SK-N-SH treated with all-trans-retinoic acid at 6 μM for 48 hours (cell line): ENCODE measurements at regions not wholly inside any gene's neighbourhood (a gene's known extent, or its start where the extent isn't known, plus 50 kb on each side); places are given as distances from the start of the nearest gene placed in this dataset.

Experiments
- ATAC-seq: fragments of 200-7000 bp; cut with Tn5 transposase; 3 replicates; pipeline ENCODE4 v1.9.1; 2020; ENCODE audit warnings: mild to moderate bottlenecking, moderate library complexity
- BACH2 ChIP-seq: fragments of 250-450 bp; sonication (Bioruptor Pico); IDR thresholded peaks from 2 replicates; pipeline ENCODE4 v1.9.0; 2021; ENCODE audit warnings: mild to moderate bottlenecking, borderline replicate concordance
- CREB5 ChIP-seq: fragments of 250-450 bp; sonication (Bioruptor Pico); IDR thresholded peaks from 2 replicates; pipeline ENCODE4 v1.5.1; 2020; ENCODE audit warnings: low read depth, mild to moderate bottlenecking, moderate library complexity
- CSRNP3 ChIP-seq: fragments of 250-450 bp; sonication (Bioruptor Pico); IDR thresholded peaks from 2 replicates; pipeline ENCODE4 v1.5.1; 2021; ENCODE audit warnings: mild to moderate bottlenecking, moderate library complexity
- ESRRG ChIP-seq: fragments of 250-450 bp; sonication (Bioruptor Pico); IDR thresholded peaks from 2 replicates; pipeline ENCODE4 v1.6.1; 2021; ENCODE audit warnings: mild to moderate bottlenecking
- GLIS3 ChIP-seq: fragments of 250-450 bp; sonication (Bioruptor Pico); IDR thresholded peaks from 2 replicates; pipeline ENCODE4 v1.5.0; 2020; ENCODE audit warnings: mild to moderate bottlenecking, moderate library complexity
- ISL1 ChIP-seq: fragments of 250-450 bp; sonication (Bioruptor Pico); IDR thresholded peaks from 2 replicates; pipeline ENCODE4 v2.1.2; 2022; ENCODE audit warnings: mild to moderate bottlenecking, moderate library complexity
- OSR1 ChIP-seq: fragments of 250-450 bp; sonication (Bioruptor Pico); IDR thresholded peaks from 2 replicates; pipeline ENCODE4 v1.8.0; 2022; ENCODE audit warnings: moderate library complexity, mild to moderate bottlenecking, inconsistent platforms
- PATZ1 ChIP-seq: fragments of 250-450 bp; sonication (Bioruptor Pico); IDR thresholded peaks from 2 replicates; pipeline ENCODE4 v1.8.0; 2020; ENCODE audit warnings: mild to moderate bottlenecking, moderate library complexity, borderline replicate concordance
- POU6F1 ChIP-seq: fragments of 250-450 bp; sonication (Bioruptor Pico); IDR thresholded peaks from 2 replicates; pipeline ENCODE4 v1.8.0; 2021; ENCODE audit warnings: low read depth, mild to moderate bottlenecking, moderate library complexity, borderline replicate concordance
- PPARA ChIP-seq: fragments of 250-450 bp; sonication (Bioruptor Pico); IDR thresholded peaks from 2 replicates; pipeline ENCODE4 v1.5.0; 2020; ENCODE audit warnings: mild to moderate bottlenecking, borderline replicate concordance
- RARB ChIP-seq: fragments of 250-450 bp; sonication (Bioruptor Pico); IDR thresholded peaks from 2 replicates; pipeline ENCODE4 v1.8.0; 2021; ENCODE audit warnings: mild to moderate bottlenecking, moderate library complexity
- TCF4 ChIP-seq: fragments of 250-450 bp; sonication (Bioruptor Pico); IDR thresholded peaks from 2 replicates; pipeline ENCODE4 v1.8.0; 2021; ENCODE audit warnings: mild to moderate bottlenecking, moderate library complexity, borderline replicate concordance
- TOX ChIP-seq: fragments of 250-450 bp; sonication (Bioruptor Pico); IDR thresholded peaks from 2 replicates; pipeline ENCODE4 v1.8.0; 2021; ENCODE audit warnings: mild to moderate bottlenecking, moderate library complexity, borderline replicate concordance
- TSHZ2 ChIP-seq: fragments of 250-450 bp; sonication (Bioruptor Pico); IDR thresholded peaks from 2 replicates; pipeline ENCODE4 v1.5.0; 2020; ENCODE audit warnings: mild to moderate bottlenecking, moderate library complexity
- ZC3H10 ChIP-seq: fragments of 250-450 bp; sonication (Bioruptor Pico); IDR thresholded peaks from 2 replicates; pipeline ENCODE4 v1.5.1; 2021; ENCODE audit warnings: mild to moderate bottlenecking, moderate library complexity
- ZFP30 ChIP-seq: fragments of 450-650 bp; formaldehyde crosslinking; IDR thresholded peaks from 2 replicates; pipeline ENCODE4 v1.5.0; 2022; ENCODE audit warnings: mild to moderate bottlenecking, moderate library complexity
- ZNF565 ChIP-seq: fragments of 450-650 bp; formaldehyde crosslinking; conservative IDR thresholded peaks from 2 replicates; pipeline ENCODE4 v1.5.0; 2020; ENCODE audit warnings: low read depth, mild to moderate bottlenecking, moderate library complexity
- ZNF70 ChIP-seq: fragments of 450-650 bp; formaldehyde crosslinking; IDR thresholded peaks from 2 replicates; pipeline ENCODE4 v1.5.0; 2020; ENCODE audit warnings: mild to moderate bottlenecking, moderate library complexity
- ZNF8 ChIP-seq: fragments of 450-650 bp; formaldehyde crosslinking; IDR thresholded peaks from 2 replicates; pipeline ENCODE4 v1.5.0; 2020; ENCODE audit warnings: mild to moderate bottlenecking, moderate library complexity

GRCh38 chr1:81308191-81308590 lies 492.5 kb upstream of the ADGRL2 start:
- no peak for ATAC-seq
- no peak for TF ChIP-seq ISL1 (CRISPR knock-in tag)
- no peak for TF ChIP-seq ZFP30 (CRISPR knock-in tag)
- no peak for TF ChIP-seq OSR1
- no peak for TF ChIP-seq PPARA
- TF ChIP-seq CSRNP3 (CRISPR knock-in tag) = no peak
- TF ChIP-seq POU6F1 (CRISPR knock-in tag) = no peak
- TF ChIP-seq ZNF8 (CRISPR knock-in tag) = no peak
- no peak for TF ChIP-seq CREB5
- TF ChIP-seq BACH2 = no peak
- TF ChIP-seq ZNF565 (CRISPR knock-in tag) = no peak
- no peak for TF ChIP-seq ZC3H10 (CRISPR knock-in tag)

- ATAC-seq = no peak
- TF ChIP-seq TCF4 (CRISPR knock-in tag) (0 out of 2 replicates have a peak, but pooled peaks have one; percentile 3), GLIS3 (CRISPR knock-in tag) (no peak)
These were observed 492.9 kb upstream of the ADGRL2 start for GRCh38 chr1:81307786-81308185.

- peak; percentile 94 for ATAC-seq
- TF ChIP-seq TSHZ2 (CRISPR knock-in tag) (peak; percentile 88; the same call in 1 of the 2 replicates), TOX (CRISPR knock-in tag) (no peak), RARB (CRISPR knock-in tag) (no peak), ESRRG (CRISPR knock-in tag) (no peak), ZC3H10 (CRISPR knock-in tag) (no peak), POU6F1 (CRISPR knock-in tag) (no peak), CREB5 (no peak), ISL1 (CRISPR knock-in tag) (no peak), ZNF565 (CRISPR knock-in tag) (no peak), BACH2 (no peak), ZNF8 (CRISPR knock-in tag) (no peak), TCF4 (CRISPR knock-in tag) (peak; percentile 26; the same call in 1 of the 2 replicates), ZNF70 (CRISPR knock-in tag) (no peak), CSRNP3 (CRISPR knock-in tag) (no peak), PATZ1 (no peak), OSR1 (no peak), GLIS3 (CRISPR knock-in tag) (no peak)
These were observed 494.7 kb upstream of the ADGRL2 start for GRCh38 chr1:81305997-81306452.
